ENCODE measurements at regions not wholly inside any gene's neighbourhood (a gene's known extent, or its start where the extent isn't known, plus 50 kb on each side); places are given as distances from the start of the nearest gene placed in this dataset.
"Not testable (repeated sequence)": the region's sequence is repeated elsewhere in the genome, so short reads cannot be mapped to it uniquely, and the experiment has no call there.

- H3K4me3 ChIP-seq (ENCODE audit: low read depth in 1 of 2, low read length in 2 of 2) = no peak overlapping the region
- no peaks in the 10 kb centered on the region for H3K27me3 ChIP-seq (ENCODE audit: control insufficient read depth in 1 of 2, insufficient read depth in 2 of 2, low read length in 2 of 2)
- H3K36me3 ChIP-seq (ENCODE audit: insufficient read depth, low read length) = no peaks in the 10 kb centered on the region
These were observed 51.0 kb downstream of the FHIP2A start for GRCh38 chr10:114872519-114873087.

GRCh38 chr10:114874827-114875411, 53.3 kb downstream of the FHIP2A start:
- Histone ChIP-seq H3K36me3 (ENCODE audit: insufficient read depth, low read length) (no peaks in the 10 kb centered on the region), H3K27ac (ENCODE audit: low read depth, low read length) (no peak overlapping the region), H3K9ac (ENCODE audit: low read length) (no peak overlapping the region), H3K4me1 (ENCODE audit: insufficient read depth, low read length) (peaks cover 11% of the 10 kb centered on the region), H3K27me3 (ENCODE audit: control insufficient read depth in 1 of 2, insufficient read depth in 2 of 2, low read length in 2 of 2) (no peaks in the 10 kb centered on the region), H3K9me3 (ENCODE audit: low read length) (no peaks in the 10 kb centered on the region), H3K4me3 (ENCODE audit: low read depth in 1 of 2, low read length in 2 of 2) (no peak overlapping the region)

More at GRCh38 chr10:114872519-114873087, 51.0 kb downstream of the FHIP2A start:
- no peak overlapping the region for H3K27ac ChIP-seq (ENCODE audit: low read depth, low read length)
- H3K9me3 ChIP-seq (ENCODE audit: low read length) = no peaks in the 10 kb centered on the region
- H3K9ac ChIP-seq (ENCODE audit: low read length) = no peak overlapping the region
- H3K4me1 ChIP-seq (ENCODE audit: insufficient read depth, low read length) = peaks cover 11% of the 10 kb centered on the region

- peaks cover 11% of the 10 kb centered on the region for H3K4me1 ChIP-seq (ENCODE audit: insufficient read depth, low read length)
- not testable (repeated sequence) for H3K36me3 ChIP-seq (ENCODE audit: insufficient read depth, low read length); H3K4me3 ChIP-seq (ENCODE audit: low read depth in 1 of 2, low read length in 2 of 2); H3K27ac ChIP-seq (ENCODE audit: low read depth, low read length); H3K9ac ChIP-seq (ENCODE audit: low read length); H3K27me3 ChIP-seq (ENCODE audit: control insufficient read depth in 1 of 2, insufficient read depth in 2 of 2, low read length in 2 of 2); H3K9me3 ChIP-seq (ENCODE audit: low read length)
These were observed 54.1 kb downstream of the FHIP2A start for GRCh38 chr10:114875590-114876081.

- Histone ChIP-seq H3K27me3 (ENCODE audit: control insufficient read depth in 1 of 2, insufficient read depth in 2 of 2, low read length in 2 of 2) (no peaks in the 10 kb centered on the region), H3K36me3 (ENCODE audit: insufficient read depth, low read length) (no peaks in the 10 kb centered on the region), H3K4me1 (ENCODE audit: insufficient read depth, low read length) (peaks cover 15% of the 10 kb centered on the region), H3K9me3 (ENCODE audit: low read length) (no peaks in the 10 kb centered on the region), H3K4me3 (ENCODE audit: low read depth in 1 of 2, low read length in 2 of 2) (no peak overlapping the region), H3K27ac (ENCODE audit: low read depth, low read length) (no peak overlapping the region), H3K9ac (ENCODE audit: low read length) (no peak overlapping the region)
These were observed 54.6 kb downstream of the FHIP2A start for GRCh38 chr10:114876169-114876568.

GRCh38 chr10:114876602-114877300, 55.2 kb downstream of the FHIP2A start:
- H3K9ac ChIP-seq (ENCODE audit: low read length) = no peak overlapping the region
- H3K27ac ChIP-seq (ENCODE audit: low read depth, low read length) = no peak overlapping the region
- peak overlapping the region in 1 of 2 donors; percentile 30 for H3K4me3 ChIP-seq (ENCODE audit: low read depth in 1 of 2, low read length in 2 of 2)

GRCh38 chr10:114877301-114877644, 55.7 kb downstream of the FHIP2A start:
- Histone ChIP-seq H3K27me3 (ENCODE audit: control insufficient read depth in 1 of 2, insufficient read depth in 2 of 2, low read length in 2 of 2) (no peaks in the 10 kb centered on the region), H3K27ac (ENCODE audit: low read depth, low read length) (no peak overlapping the region), H3K4me3 (ENCODE audit: low read depth in 1 of 2, low read length in 2 of 2) (no peak overlapping the region), H3K9ac (ENCODE audit: low read length) (no peak overlapping the region), H3K4me1 (ENCODE audit: insufficient read depth, low read length) (peaks cover 26% of the 10 kb centered on the region), H3K36me3 (ENCODE audit: insufficient read depth, low read length) (no peaks in the 10 kb centered on the region), H3K9me3 (ENCODE audit: low read length) (no peaks in the 10 kb centered on the region)

More at GRCh38 chr10:114876602-114877300, 55.2 kb downstream of the FHIP2A start:
- no peaks in the 10 kb centered on the region for H3K9me3 ChIP-seq (ENCODE audit: low read length)
- H3K4me1 ChIP-seq (ENCODE audit: insufficient read depth, low read length) = peaks cover 21% of the 10 kb centered on the region
- no peaks in the 10 kb centered on the region for H3K27me3 ChIP-seq (ENCODE audit: control insufficient read depth in 1 of 2, insufficient read depth in 2 of 2, low read length in 2 of 2)
- no peaks in the 10 kb centered on the region for H3K36me3 ChIP-seq (ENCODE audit: insufficient read depth, low read length)

- peaks cover 31% of the 10 kb centered on the region for H3K4me1 ChIP-seq (ENCODE audit: insufficient read depth, low read length)
- H3K36me3 ChIP-seq (ENCODE audit: insufficient read depth, low read length) = no peaks in the 10 kb centered on the region
- H3K27ac ChIP-seq (ENCODE audit: low read depth, low read length) = no peak overlapping the region
- no peaks in the 10 kb centered on the region for H3K27me3 ChIP-seq (ENCODE audit: control insufficient read depth in 1 of 2, insufficient read depth in 2 of 2, low read length in 2 of 2)
- H3K9me3 ChIP-seq (ENCODE audit: low read length) = no peaks in the 10 kb centered on the region
- H3K9ac ChIP-seq (ENCODE audit: low read length) = no peak overlapping the region
- H3K4me3 ChIP-seq (ENCODE audit: low read depth in 1 of 2, low read length in 2 of 2) = no peak overlapping the region
These were observed 57.5 kb downstream of the FHIP2A start for GRCh38 chr10:114879093-114879492.

- Histone ChIP-seq H3K9ac (ENCODE audit: low read length) (no peak overlapping the region), H3K27ac (ENCODE audit: low read depth, low read length) (no peak overlapping the region), H3K9me3 (ENCODE audit: low read length) (no peaks in the 10 kb centered on the region), H3K4me3 (ENCODE audit: low read depth in 1 of 2, low read length in 2 of 2) (no peak overlapping the region), H3K4me1 (ENCODE audit: insufficient read depth, low read length) (peaks cover 31% of the 10 kb centered on the region), H3K27me3 (ENCODE audit: control insufficient read depth in 1 of 2, insufficient read depth in 2 of 2, low read length in 2 of 2) (no peaks in the 10 kb centered on the region), H3K36me3 (ENCODE audit: insufficient read depth, low read length) (no peaks in the 10 kb centered on the region)
These were observed 58.1 kb downstream of the FHIP2A start for GRCh38 chr10:114879541-114880158.

GRCh38 chr10:114881417-114881816, 56.6 kb upstream of the TRUB1 start:
- Histone ChIP-seq H3K36me3 (ENCODE audit: insufficient read depth, low read length) (no peaks in the 10 kb centered on the region), H3K4me1 (ENCODE audit: insufficient read depth, low read length) (peaks cover 31% of the 10 kb centered on the region), H3K9me3 (ENCODE audit: low read length) (no peaks in the 10 kb centered on the region), H3K9ac (ENCODE audit: low read length) (no peak overlapping the region), H3K27me3 (ENCODE audit: control insufficient read depth in 1 of 2, insufficient read depth in 2 of 2, low read length in 2 of 2) (no peaks in the 10 kb centered on the region), H3K4me3 (ENCODE audit: low read depth in 1 of 2, low read length in 2 of 2) (peak overlapping the region in 1 of 2 donors; percentile 21), H3K27ac (ENCODE audit: low read depth, low read length) (peak overlapping the region; percentile 71)

GRCh38 chr10:114881901-114882300, 56.1 kb upstream of the TRUB1 start:
- Histone ChIP-seq H3K27me3 (ENCODE audit: control insufficient read depth in 1 of 2, insufficient read depth in 2 of 2, low read length in 2 of 2) (no peaks in the 10 kb centered on the region), H3K36me3 (ENCODE audit: insufficient read depth, low read length) (no peaks in the 10 kb centered on the region), H3K4me3 (ENCODE audit: low read depth in 1 of 2, low read length in 2 of 2) (peak overlapping the region in 1 of 2 donors; percentile 21), H3K9ac (ENCODE audit: low read length) (no peak overlapping the region), H3K9me3 (ENCODE audit: low read length) (no peaks in the 10 kb centered on the region), H3K4me1 (ENCODE audit: insufficient read depth, low read length) (peaks cover 28% of the 10 kb centered on the region), H3K27ac (ENCODE audit: low read depth, low read length) (peak overlapping the region; percentile 71)

GRCh38 chr10:114885443-114885842, 52.6 kb upstream of the TRUB1 start:
- no peak overlapping the region for H3K9ac ChIP-seq (ENCODE audit: low read length)
- no peaks in the 10 kb centered on the region for H3K27me3 ChIP-seq (ENCODE audit: control insufficient read depth in 1 of 2, insufficient read depth in 2 of 2, low read length in 2 of 2)
- no peak overlapping the region for H3K27ac ChIP-seq (ENCODE audit: low read depth, low read length)
- no peak overlapping the region for H3K4me3 ChIP-seq (ENCODE audit: low read depth in 1 of 2, low read length in 2 of 2)
- H3K36me3 ChIP-seq (ENCODE audit: insufficient read depth, low read length) = no peaks in the 10 kb centered on the region
- H3K9me3 ChIP-seq (ENCODE audit: low read length) = no peaks in the 10 kb centered on the region
- H3K4me1 ChIP-seq (ENCODE audit: insufficient read depth, low read length) = peaks cover 23% of the 10 kb centered on the region
